ENCODE measurements at regions not wholly inside any gene's neighbourhood (a gene's known extent, or its start where the extent isn't known, plus 50 kb on each side); places are given as distances from the start of the nearest gene placed in this dataset.
"Not testable (repeated sequence)": the region's sequence is repeated elsewhere in the genome, so short reads cannot be mapped to it uniquely, and the experiment has no call there.

- DNase-seq, result no peak
Measured at GRCh38 chr2:150695451-150696135, 208.1 kb upstream of the RND3 start.

- no peak for DNase-seq
Measured at GRCh38 chr2:150693556-150693955, 206.1 kb upstream of the RND3 start.

- DNase-seq, result no peak
Measured at GRCh38 chr2:150690870-150691269, 203.4 kb upstream of the RND3 start.

GRCh38 chr2:150690261-150690660 is 202.8 kb upstream of the RND3 start:
- no peak for DNase-seq

GRCh38 chr2:150689590-150689989 is 202.1 kb upstream of the RND3 start:
- no peak for DNase-seq

GRCh38 chr2:150688016-150688415 is 200.5 kb upstream of the RND3 start:
- no peak for DNase-seq

GRCh38 chr2:150686391-150686790 is 198.9 kb upstream of the RND3 start:
- DNase-seq, result no peak

GRCh38 chr2:150681120-150681804 is 193.8 kb upstream of the RND3 start:
- peak; percentile 48 for DNase-seq

- no peak for DNase-seq
Measured at GRCh38 chr2:150679456-150680120, 192.1 kb upstream of the RND3 start.

GRCh38 chr2:150677551-150677950 is 190.1 kb upstream of the RND3 start:
- no peak for DNase-seq

GRCh38 chr2:150676747-150677383 is 189.4 kb upstream of the RND3 start:
- DNase-seq, result no peak

- DNase-seq, result no peak
Measured at GRCh38 chr2:150675807-150676206, 188.3 kb upstream of the RND3 start.

- no peak for DNase-seq
Measured at GRCh38 chr2:150674283-150674682, 186.8 kb upstream of the RND3 start.

GRCh38 chr2:150672311-150672710 is 184.8 kb upstream of the RND3 start:
- DNase-seq, result no peak

- no peak for DNase-seq
Measured at GRCh38 chr2:150669492-150669891, 182.0 kb upstream of the RND3 start.

GRCh38 chr2:150667039-150667438 is 179.6 kb upstream of the RND3 start:
- not testable (repeated sequence) for DNase-seq

GRCh38 chr2:150663143-150663542 is 175.7 kb upstream of the RND3 start:
- no peak for DNase-seq

GRCh38 chr2:150656002-150656401 is 168.5 kb upstream of the RND3 start:
- no peak for DNase-seq

- DNase-seq, result no peak
Measured at GRCh38 chr2:150653351-150653750, 165.9 kb upstream of the RND3 start.

- DNase-seq, result no peak
Measured at GRCh38 chr2:150647943-150648342, 160.5 kb upstream of the RND3 start.

GRCh38 chr2:150646746-150647145 is 159.3 kb upstream of the RND3 start:
- DNase-seq, result no peak

- no peak for DNase-seq
Measured at GRCh38 chr2:150644298-150645067, 157.0 kb upstream of the RND3 start.
